Activated CD8-positive, alpha-beta T cell treated with anti-CD3 and anti-CD28 coated beads for 36 hours (primary cell): ENCODE measurements at regions not wholly inside any gene's neighbourhood (a gene's known extent, or its start where the extent isn't known, plus 50 kb on each side); places are given as distances from the start of the nearest gene placed in this dataset.

Experiments used
- ATAC-seq: fragments of 200-7000 bp; cut with Tn5 transposase; one replicate; pipeline ENCODE4 v1.10.0; 2021; ENCODE audit warnings: mild to moderate bottlenecking, moderate library complexity
- CTCF ChIA-PET: fragments of 350-600 bp; sonication (Branson Sonifier 250); formaldehyde crosslinking; loops from one replicate; lab custom pipeline; 2021; ENCODE audit warnings: antibody characterized with exemption; lab: Charles Lee
- POLR2A ChIA-PET: fragments of 350-600 bp; sonication (Branson Sonifier 250); formaldehyde crosslinking; loops from one replicate; lab custom pipeline; 2021; ENCODE audit warnings: antibody characterized with exemption; lab: Charles Lee
- DNase-seq: peaks from one replicate; pipeline ENCODE4 v3.0.0-alpha.2; 2020
- H3K27ac Mint-ChIP-seq: one replicate; pipeline ENCODE4 v1.8.0; 2021; ENCODE audit warnings: mild to moderate bottlenecking, mixed read lengths
- H3K27me3 Mint-ChIP-seq: one replicate; pipeline ENCODE4 v1.8.0; 2021; ENCODE audit warnings: mixed read lengths
- H3K36me3 Mint-ChIP-seq: one replicate; pipeline ENCODE4 v1.8.0; 2021; ENCODE audit warnings: low read depth, mixed read lengths
- H3K4me1 Mint-ChIP-seq: one replicate; pipeline ENCODE4 v1.8.0; 2021; ENCODE audit warnings: low read depth, mixed read lengths
- H3K4me3 Mint-ChIP-seq: one replicate; pipeline ENCODE4 v1.8.0; 2021; ENCODE audit warnings: mild to moderate bottlenecking, moderate library complexity, mixed read lengths
- H3K9me3 Mint-ChIP-seq: one replicate; pipeline ENCODE4 v1.8.0; 2021; ENCODE audit warnings: mixed read lengths
- intact Hi-C: fragments of 100-400 bp; cut with micrococcal nuclease; formaldehyde crosslinking; loops from one replicate; pipeline ENCODE4 v1.10.0; 2022
- TF ChIP-seq, protein P1 (sequence below): fragments of 200-600 bp; IDR thresholded peaks from one replicate; pipeline ENCODE4 v1.8.0; 2022; ENCODE audit warnings: antibody characterized with exemption, mild to moderate bottlenecking

DNA sequence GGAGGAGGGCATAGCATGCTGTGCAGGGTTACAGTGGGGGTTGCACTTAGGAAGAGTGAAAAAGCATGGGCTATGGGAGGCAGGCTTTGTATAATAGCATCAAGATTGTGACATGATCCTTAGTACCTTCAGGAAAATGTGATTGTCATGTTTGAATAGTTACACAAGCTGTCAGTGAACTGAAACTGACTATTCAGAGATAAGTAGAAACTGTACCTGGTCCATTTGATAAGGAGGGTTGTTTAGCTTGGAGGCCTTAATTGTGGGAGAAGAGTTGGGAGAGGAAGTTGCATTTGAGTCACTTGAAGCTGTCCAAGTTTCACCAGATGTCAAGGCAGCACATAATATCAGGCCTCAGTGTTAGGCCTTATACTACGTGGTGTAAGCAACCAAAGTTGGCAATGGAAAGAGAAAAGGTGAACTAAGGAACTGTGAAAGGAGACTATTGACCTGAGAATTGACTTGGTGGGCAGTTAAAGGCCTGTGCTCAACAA lies 85.0 kb downstream of the TEX13C start:
- Mint-ChIP-seq H3K27me3 (no peaks in the 10 kb centered on the region), H3K9me3 (no peaks in the 10 kb centered on the region), H3K4me1 (no peaks in the 10 kb centered on the region), H3K4me3 (no peak overlapping the region), H3K36me3 (no peaks in the 10 kb centered on the region), H3K27ac (no peak overlapping the region)
- TF ChIP-seq, protein P1, sequence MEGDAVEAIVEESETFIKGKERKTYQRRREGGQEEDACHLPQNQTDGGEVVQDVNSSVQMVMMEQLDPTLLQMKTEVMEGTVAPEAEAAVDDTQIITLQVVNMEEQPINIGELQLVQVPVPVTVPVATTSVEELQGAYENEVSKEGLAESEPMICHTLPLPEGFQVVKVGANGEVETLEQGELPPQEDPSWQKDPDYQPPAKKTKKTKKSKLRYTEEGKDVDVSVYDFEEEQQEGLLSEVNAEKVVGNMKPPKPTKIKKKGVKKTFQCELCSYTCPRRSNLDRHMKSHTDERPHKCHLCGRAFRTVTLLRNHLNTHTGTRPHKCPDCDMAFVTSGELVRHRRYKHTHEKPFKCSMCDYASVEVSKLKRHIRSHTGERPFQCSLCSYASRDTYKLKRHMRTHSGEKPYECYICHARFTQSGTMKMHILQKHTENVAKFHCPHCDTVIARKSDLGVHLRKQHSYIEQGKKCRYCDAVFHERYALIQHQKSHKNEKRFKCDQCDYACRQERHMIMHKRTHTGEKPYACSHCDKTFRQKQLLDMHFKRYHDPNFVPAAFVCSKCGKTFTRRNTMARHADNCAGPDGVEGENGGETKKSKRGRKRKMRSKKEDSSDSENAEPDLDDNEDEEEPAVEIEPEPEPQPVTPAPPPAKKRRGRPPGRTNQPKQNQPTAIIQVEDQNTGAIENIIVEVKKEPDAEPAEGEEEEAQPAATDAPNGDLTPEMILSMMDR: no peak
- POLR2A ChIA-PET: no interaction called here
- CTCF ChIA-PET: no interaction called here
- intact Hi-C loops: no loop called here
- ATAC-seq (no peak), DNase-seq (no peak)

DNA sequence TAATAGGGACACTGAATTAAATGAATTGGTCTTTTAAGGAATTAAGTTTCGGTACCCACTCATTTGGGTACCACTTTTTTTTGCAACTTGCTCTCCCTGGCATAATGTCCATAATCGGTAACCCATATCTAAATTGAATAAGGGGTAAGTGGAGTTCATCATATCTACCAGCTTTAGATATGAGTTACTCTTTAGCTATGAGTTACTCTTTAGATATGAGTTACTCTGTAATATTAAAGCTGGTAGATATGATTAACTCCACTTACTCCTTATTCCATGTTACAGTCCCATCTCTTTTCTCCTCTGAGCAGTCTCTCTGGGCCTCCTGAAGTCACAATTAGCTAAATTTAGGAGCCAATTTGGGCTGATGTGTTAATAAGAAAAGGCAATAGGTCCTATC lies 85.7 kb downstream of the TEX13C start:
- Mint-ChIP-seq H3K9me3 (no peaks in the 10 kb centered on the region), H3K27ac (no peak overlapping the region), H3K27me3 (no peaks in the 10 kb centered on the region), H3K36me3 (no peaks in the 10 kb centered on the region), H3K4me1 (no peaks in the 10 kb centered on the region), H3K4me3 (no peak overlapping the region)
- TF ChIP-seq, protein P1: no peak
- CTCF ChIA-PET: no interaction called here
- no peak for DNase-seq
- intact Hi-C loops: no loop called here
- no peak for ATAC-seq
- POLR2A ChIA-PET: no interaction called here

DNA sequence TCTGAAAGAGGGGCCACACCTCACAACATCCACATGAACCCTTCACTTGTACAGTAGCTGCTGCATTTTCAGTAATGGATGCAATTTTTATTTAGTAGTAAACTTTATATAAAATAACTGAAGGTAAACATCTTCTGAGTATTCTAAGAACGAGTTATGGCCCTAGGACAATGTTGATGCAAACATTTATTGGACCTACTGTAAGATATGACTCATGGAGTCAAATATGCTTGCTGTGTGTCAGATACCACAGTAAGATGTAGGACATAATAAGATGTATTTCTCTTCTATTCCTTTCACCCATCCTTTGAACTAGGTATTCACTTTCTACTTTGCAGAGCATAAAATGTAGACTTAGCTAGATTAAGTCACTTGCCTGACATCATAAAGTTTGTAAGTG lies 87.6 kb downstream of the TEX13C start:
- DNase-seq (no peak), ATAC-seq (no peak)
- ChIA-PET CTCF (no interaction called here), POLR2A (no interaction called here)
- Mint-ChIP-seq H3K4me1 (no peaks in the 10 kb centered on the region), H3K27me3 (peaks cover 2% of the 10 kb centered on the region), H3K27ac (no peak overlapping the region), H3K9me3 (no peaks in the 10 kb centered on the region), H3K4me3 (no peak overlapping the region), H3K36me3 (no peaks in the 10 kb centered on the region)
- TF ChIP-seq, protein P1: no peak
- intact Hi-C loops: no loop called here

DNA sequence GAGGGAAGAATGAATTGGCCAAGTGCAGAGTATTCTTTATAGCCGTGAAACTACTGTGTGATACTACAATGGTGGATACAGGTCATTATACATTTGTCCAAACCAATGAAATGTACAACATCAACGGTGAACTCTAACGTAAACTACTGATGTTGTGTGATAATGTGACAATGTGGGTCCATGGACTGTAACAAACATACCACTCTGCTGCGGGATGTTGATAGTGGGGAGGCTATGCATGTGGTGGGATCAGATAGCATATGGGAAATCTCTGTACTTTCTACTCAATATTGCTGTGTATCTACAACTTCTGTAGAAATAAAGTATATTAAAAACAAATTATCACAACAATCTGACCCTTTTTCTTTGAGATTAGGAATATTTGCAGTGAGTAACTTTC lies 101.1 kb downstream of the TEX13C start:
- no peaks in the 10 kb centered on the region for H3K27me3 Mint-ChIP-seq
- ATAC-seq: no peak
- H3K36me3 Mint-ChIP-seq: no peaks in the 10 kb centered on the region
- no peaks in the 10 kb centered on the region for H3K9me3 Mint-ChIP-seq
- no peak overlapping the region for H3K4me3 Mint-ChIP-seq
- TF ChIP-seq, protein P1: no peak
- intact Hi-C loops: no loop called here
- no peak for DNase-seq
- ChIA-PET CTCF (no interaction called here), POLR2A (no interaction called here)
- H3K27ac Mint-ChIP-seq: no peak overlapping the region
- H3K4me1 Mint-ChIP-seq: no peaks in the 10 kb centered on the region

DNA sequence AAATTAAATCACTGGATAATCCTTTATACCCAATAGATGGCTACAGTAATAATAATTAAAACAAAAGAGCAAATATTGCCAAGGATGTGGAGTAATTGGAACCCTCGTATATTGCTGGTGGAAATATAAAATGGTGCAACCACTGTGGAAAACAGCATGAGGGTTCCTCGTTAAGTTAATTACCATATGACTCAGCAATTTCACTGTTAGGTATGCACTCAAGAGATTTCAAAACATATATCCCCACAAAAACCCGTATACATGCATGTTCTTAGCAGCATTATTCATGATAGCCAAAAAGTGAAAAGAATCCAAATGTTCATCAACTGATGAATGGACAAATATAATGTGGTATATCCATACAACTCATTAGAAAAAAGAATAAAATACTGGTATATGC lies 103.3 kb downstream of the TEX13C start:
- Mint-ChIP-seq H3K4me1 (no peaks in the 10 kb centered on the region), H3K27me3 (no peaks in the 10 kb centered on the region), H3K9me3 (no peaks in the 10 kb centered on the region), H3K36me3 (no peaks in the 10 kb centered on the region), H3K4me3 (no peak overlapping the region), H3K27ac (no peak overlapping the region)
- no peak for DNase-seq
- ChIA-PET CTCF (no interaction called here), POLR2A (no interaction called here)
- no peak for ATAC-seq
- TF ChIP-seq, protein P1: no peak
- intact Hi-C loops: no loop called here
